GM12872 (cell line): ENCODE measurements at regions not wholly inside any gene's neighbourhood (a gene's known extent, or its start where the extent isn't known, plus 50 kb on each side); places are given as distances from the start of the nearest gene placed in this dataset.

ENCODE experiments used
- TF ChIP-seq, protein P1 (sequence below): IDR thresholded peaks from 3 replicates; pipeline ENCODE4 v1.5.1; 2011; ENCODE audit warnings: low read depth, mild to moderate bottlenecking, low read length, moderate library complexity; ENCODE audit not compliant: insufficient read depth

DNA sequence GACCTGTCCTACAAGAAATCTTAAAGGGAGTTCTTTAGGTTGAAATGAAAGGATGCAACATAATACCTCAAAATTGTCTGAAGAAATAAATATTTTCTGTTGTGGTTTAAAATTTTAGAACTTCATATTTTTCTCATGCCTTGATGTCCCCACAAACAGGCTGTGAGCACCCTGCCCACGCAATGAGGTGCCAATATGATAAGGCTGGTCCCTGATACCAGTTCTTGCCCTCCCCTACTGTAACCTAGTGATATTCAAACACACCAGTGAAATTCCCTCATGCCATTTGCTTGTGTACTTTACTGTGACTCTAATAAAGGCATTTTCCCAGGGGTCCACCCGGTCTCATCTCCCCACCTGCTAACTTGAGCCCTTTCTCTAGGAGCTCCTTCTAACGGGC lies 67.3 kb upstream of the SIRPG start:
- TF ChIP-seq, protein P1, sequence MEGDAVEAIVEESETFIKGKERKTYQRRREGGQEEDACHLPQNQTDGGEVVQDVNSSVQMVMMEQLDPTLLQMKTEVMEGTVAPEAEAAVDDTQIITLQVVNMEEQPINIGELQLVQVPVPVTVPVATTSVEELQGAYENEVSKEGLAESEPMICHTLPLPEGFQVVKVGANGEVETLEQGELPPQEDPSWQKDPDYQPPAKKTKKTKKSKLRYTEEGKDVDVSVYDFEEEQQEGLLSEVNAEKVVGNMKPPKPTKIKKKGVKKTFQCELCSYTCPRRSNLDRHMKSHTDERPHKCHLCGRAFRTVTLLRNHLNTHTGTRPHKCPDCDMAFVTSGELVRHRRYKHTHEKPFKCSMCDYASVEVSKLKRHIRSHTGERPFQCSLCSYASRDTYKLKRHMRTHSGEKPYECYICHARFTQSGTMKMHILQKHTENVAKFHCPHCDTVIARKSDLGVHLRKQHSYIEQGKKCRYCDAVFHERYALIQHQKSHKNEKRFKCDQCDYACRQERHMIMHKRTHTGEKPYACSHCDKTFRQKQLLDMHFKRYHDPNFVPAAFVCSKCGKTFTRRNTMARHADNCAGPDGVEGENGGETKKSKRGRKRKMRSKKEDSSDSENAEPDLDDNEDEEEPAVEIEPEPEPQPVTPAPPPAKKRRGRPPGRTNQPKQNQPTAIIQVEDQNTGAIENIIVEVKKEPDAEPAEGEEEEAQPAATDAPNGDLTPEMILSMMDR = no peak

DNA sequence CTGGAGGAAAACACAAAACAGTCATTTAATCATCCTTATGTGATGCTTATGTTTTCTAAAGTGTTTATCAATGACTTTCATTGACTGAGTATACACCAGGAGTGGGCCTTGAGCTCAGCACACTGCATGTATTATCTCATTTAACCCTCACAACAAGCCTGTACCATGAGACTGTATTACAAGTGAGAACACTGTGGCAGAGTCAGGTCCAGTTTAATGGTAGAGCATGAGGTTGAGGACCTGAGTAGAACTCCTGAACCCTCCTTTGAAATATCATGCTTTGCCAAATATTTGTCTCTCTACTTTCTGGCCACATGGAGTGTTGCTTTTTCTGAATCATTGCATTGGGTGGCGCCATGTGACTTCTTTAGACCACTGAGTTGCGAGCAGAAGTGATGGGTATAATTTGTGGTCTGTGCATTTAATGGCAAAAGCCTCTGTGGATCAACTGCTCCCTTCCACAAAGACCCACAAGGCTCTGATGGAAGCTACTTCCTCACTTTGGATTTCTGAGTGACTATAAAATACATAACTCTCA lies 65.0 kb upstream of the SIRPG start:
- TF ChIP-seq, protein P1 = no peak

DNA sequence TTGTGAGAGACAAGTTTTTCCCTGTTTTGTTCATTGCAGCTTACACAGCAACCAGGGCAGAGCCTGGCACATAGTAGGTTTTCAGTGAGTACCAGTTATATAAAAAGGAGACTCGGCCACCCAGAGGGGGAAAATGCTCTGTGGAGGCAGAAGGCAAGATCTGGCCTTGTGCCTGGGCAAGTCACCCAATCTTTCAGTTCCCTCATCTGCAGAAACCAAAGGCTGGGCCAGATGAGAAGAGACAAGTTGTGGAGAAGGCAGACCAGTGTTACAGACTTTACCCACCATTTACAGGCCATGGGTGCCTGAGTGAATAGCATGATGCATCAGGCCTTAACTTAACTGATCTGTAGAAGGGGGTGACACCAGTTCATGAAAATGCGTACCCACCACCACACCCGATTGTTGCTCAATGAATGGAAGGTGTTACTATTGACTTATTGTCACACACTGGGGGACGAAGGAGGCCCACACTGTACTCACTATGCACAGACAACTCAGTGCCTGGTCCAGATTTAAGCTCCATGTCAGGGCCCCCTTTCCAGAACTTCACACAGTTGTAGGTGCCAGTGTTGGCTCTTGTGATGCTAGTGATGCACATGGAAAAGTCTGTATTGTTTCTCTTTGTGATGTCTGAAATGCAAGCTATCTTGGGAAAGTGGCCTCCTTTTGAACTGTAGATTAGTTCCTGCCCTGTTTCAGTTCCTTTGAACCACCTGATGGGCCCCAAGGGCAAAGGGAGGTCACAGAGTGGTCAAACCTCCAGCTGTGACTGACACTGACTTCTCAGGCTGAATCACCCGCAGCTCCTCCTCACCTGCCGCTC lies 64.3 kb upstream of the SIRPG start:
- TF ChIP-seq, protein P1 = no peak

DNA sequence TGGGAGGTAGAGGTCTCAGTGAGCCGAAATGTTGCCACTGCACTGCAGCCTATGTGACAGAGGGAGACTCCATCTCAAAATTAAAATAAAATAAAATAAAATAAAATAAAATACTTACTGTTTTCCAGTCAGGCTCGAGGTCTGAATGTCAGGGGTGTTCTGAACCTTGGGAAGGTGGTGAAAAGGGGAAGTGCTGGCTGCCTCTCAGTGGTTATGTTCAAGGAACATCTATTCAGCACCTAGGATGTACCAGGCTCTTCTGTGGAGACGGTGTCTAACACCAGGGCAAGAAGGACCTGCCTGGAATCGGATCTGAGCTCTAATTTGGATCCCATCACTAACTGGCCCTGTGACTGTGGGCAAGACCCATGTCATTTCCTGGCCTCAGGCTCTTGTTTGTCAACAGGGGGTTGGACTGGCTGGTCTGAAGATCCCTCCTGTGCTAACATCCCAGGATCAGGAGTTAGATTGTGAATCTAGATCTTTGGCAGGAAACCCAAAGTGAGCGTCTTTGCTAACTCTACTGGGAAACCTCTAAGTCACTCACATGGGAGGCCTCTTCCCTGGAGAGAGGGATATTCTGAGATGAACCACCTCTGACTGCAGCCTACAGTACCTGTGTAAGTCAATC lies 63.4 kb upstream of the SIRPG start:
- TF ChIP-seq, protein P1 = no peak

DNA sequence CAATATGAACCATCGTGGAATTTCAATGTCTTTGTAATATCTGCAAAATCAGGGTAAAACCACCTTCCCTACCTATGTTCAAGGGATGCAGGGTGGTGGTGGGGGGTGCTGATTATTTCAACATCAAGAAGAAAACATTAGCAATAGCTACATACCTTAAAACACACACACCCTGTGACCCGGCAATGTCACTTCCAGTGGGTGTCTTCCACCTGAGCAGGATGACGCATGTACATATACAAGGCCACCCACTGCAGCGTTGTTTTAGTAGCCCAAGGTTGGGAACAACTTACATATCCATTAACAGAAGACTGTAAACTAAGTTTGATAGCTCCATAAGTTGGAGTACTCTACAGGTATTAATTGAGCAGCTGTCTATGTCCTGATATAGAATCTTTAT lies 62.6 kb upstream of the SIRPG start:
- TF ChIP-seq, protein P1 = no peak

DNA sequence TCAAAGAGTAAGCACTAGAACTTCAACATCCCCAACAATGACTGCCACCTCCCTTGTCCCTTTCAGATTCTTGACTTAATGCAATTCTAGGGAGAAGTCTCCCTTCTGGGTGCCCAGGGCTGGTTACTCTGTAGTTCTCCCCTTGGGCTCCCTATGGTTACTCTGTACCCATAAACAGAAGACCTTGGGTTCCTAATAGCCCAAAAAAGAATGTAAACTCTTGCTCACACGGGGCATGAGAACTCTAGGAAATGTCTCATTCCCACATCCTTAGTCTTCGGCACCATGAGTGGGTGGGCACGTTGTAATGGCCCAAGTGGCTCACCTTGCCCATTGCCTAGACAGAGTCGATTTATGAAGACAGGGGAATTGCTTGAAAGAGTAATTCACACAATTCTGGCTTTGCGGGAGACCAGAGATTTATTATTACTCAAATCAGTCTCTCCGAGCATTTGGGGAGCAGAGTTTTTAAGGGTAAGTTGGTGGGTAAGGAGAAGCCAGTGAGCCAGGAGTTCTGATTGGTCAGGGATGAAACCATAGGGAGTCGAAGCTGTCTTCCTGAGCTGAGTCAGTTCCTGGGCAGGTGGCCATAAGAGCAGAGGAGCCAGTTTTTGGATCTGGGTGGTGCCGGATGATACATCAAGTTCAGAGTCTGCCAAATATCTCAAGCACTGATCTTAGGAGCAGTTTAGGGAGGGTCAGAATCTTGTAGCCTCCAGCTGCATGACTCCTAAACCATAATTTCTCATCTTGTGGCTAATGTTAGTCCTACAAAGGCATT lies 61.2 kb upstream of the SIRPG start:
- TF ChIP-seq, protein P1 = no peak
